LNCaP clone FGC (cell line): ENCODE measurements at regions not wholly inside any gene's neighbourhood (a gene's known extent, or its start where the extent isn't known, plus 50 kb on each side); places are given as distances from the start of the nearest gene placed in this dataset.

Source experiments
- DNase-seq: peaks from one replicate; pipeline ENCODE4 v3.0.0-alpha.2; 2011; ENCODE audit warnings: low read depth
- H3K4me3 ChIP-seq: 2 replicates; pipeline ENCODE4 v1.5.1; 2011; ENCODE audit warnings: mild to moderate bottlenecking, low read depth, low read length, control low read depth
- CTCF ChIP-seq: IDR thresholded peaks from 2 replicates; pipeline ENCODE4 v1.5.1; 2012; ENCODE audit warnings: mild to moderate bottlenecking; ENCODE audit not compliant: control insufficient read depth, insufficient read depth; ENCODE audit errors: extremely low read depth

GRCh38 chr5:56455417-56455816 is 222.3 kb upstream of the ANKRD55 start:
- no peak for DNase-seq
- H3K4me3 ChIP-seq = no peak overlapping the region
- TF ChIP-seq CTCF = no peak

- H3K4me3 ChIP-seq = no peak overlapping the region
- DNase-seq = no peak
- TF ChIP-seq CTCF = no peak
These were observed 221.2 kb upstream of the ANKRD55 start for GRCh38 chr5:56454219-56454862.

DNA sequence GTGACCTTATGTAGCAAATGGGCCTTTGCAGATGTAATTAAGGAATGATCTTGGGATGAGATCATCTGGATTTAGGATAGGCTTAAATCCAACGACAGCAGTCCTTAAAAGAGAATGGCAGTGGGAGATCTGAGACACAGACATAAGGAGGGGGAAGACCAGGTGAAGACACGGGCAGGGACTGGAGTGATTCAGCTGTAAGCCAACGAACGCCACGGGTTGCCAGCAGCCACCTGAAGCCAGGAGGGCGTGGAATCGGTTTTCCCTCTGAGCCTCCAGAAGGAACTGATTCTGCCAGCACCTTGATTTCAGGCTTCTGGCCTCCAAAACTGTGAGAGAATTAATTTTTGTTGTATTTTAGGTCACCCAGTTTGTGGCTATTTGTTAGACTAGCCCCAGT is 218.6 kb upstream of the ANKRD55 start:
- no peak for DNase-seq
- no peak overlapping the region for H3K4me3 ChIP-seq
- TF ChIP-seq CTCF = no peak

GRCh38 chr5:56450766-56451165 is 217.6 kb upstream of the ANKRD55 start:
- no peak for TF ChIP-seq CTCF
- DNase-seq = no peak
- no peak overlapping the region for H3K4me3 ChIP-seq

- H3K4me3 ChIP-seq = no peak overlapping the region
- no peak for TF ChIP-seq CTCF
- no peak for DNase-seq
These were observed 216.0 kb upstream of the ANKRD55 start for GRCh38 chr5:56449071-56449640.

GRCh38 chr5:56447656-56448055 is 214.5 kb upstream of the ANKRD55 start:
- no peak for TF ChIP-seq CTCF
- H3K4me3 ChIP-seq = no peak overlapping the region
- no peak for DNase-seq

DNA sequence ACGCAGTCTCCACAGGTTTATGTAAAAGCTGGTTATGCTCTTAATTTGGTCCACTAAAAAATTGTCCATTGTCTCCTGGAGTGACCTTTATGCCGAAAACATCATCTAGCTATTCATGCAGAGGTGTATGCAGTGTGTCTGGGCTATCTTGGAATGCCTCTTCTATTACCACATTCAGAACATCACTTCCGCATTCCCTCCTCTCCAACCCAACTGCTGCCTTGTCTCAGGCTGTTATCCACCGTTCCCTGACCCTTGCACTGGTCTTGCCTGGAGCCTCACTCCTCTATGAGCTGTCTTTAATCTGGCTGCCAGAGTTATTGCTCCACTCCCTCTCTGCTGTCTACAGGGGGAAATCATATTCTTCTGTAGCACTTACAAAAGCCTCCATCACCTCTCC is 214.1 kb upstream of the ANKRD55 start:
- H3K4me3 ChIP-seq = no peak overlapping the region
- no peak for TF ChIP-seq CTCF
- DNase-seq = no peak
